Ovary (tissue), 7 donors: ENCODE measurements at regions not wholly inside any gene's neighbourhood (a gene's known extent, or its start where the extent isn't known, plus 50 kb on each side); places are given as distances from the start of the nearest gene placed in this dataset.

Source experiments
- DNase-seq, 5 donors: peaks; one replicate each; pipeline ENCODE4 v3.0.0-alpha.2; 2019 to 2020
- H3K27ac ChIP-seq, 2 donors: fragments of 200-600 bp; one replicate each; pipeline versions ENCODE4 v1.5.1 to v1.8.0; 2019 to 2022
- H3K27me3 ChIP-seq: fragments of 200-600 bp; one replicate; pipeline ENCODE4 v1.8.0; 2022
- H3K36me3 ChIP-seq: fragments of 200-600 bp; sonication (generic); one replicate; pipeline ENCODE4 v1.5.1; 2019
- H3K4me1 ChIP-seq: one replicate; pipeline ENCODE4 v1.8.1; 2013; ENCODE audit warnings: mild to moderate bottlenecking, moderate library complexity; ENCODE audit not compliant: insufficient read depth
- H3K4me3 ChIP-seq: fragments of 200-600 bp; sonication (generic); one replicate; pipeline ENCODE4 v1.5.1; 2017
- H3K9me3 ChIP-seq, 2 donors: fragments of 200-600 bp in 1 of 2; sonication (generic) in 1 of 2; one replicate each; pipeline versions ENCODE4 v1.5.1 to v1.8.1; 2013 to 2019; ENCODE audit warnings: mild to moderate bottlenecking in 1 of 2, moderate library complexity in 1 of 2
- EP300 ChIP-seq: sonication (generic); formaldehyde crosslinking; IDR thresholded peaks from one replicate; pipeline ENCODE4 v1.6.1; 2017; ENCODE audit warnings: antibody characterized with exemption
- POLR2A ChIP-seq: fragments of 450-650 bp; IDR thresholded peaks from one replicate; pipeline ENCODE4 v1.6.1; 2017; ENCODE audit warnings: antibody characterized with exemption, mild to moderate bottlenecking, moderate library complexity
- WGBS, 3 donors: extraction: QIAGEN DNeasy Blood & Tissue Kit in 1 of 3; methylation state at CpG; one replicate each; pipeline versions ENCODE4 v1.1.5 to v1.1.7; 2013 to 2017; 5-methylcytosine and 5-hydroxymethylcytosine counted together
- intact Hi-C, 4 donors: fragments of 100-400 bp; cut with DNase I; formaldehyde crosslinking; loops; one replicate each; pipeline versions ENCODE4 v1.11.0 to v1.15.1; 2022 to 2023
- TF ChIP-seq, protein P1 (sequence below), 3 donors: fragments of 450-650 bp in 2 of 3; fragments of 200-600 bp in 1 of 3; IDR thresholded peaks; one replicate each; pipeline versions ENCODE4 v1.5.1 to v1.8.0; 2016 to 2022; ENCODE audit warnings: antibody characterized with exemption in 3 of 3, mild to moderate bottlenecking in 1 of 3
- donor health status: DM: no; HTN: no; CAD: no; lungs with moderate emphysema.
- donor health status: DM: no; HTN: no; CAD: no.
- donor health status: Bipolar disorder and iron deficiency.
- donor health status: DM: no; HTN: no; CAD: no.
- donor health status: DM: yes; HTN: yes; CAD: no.

GRCh38 chr1:199723250-199723956 lies 304.1 kb upstream of the NR5A2 start:
- Histone ChIP-seq H3K9me3 (no peaks in the 10 kb centered on the region), H3K27ac (no peak overlapping the region), H3K27me3 (no peaks in the 10 kb centered on the region), H3K36me3 (no peaks in the 10 kb centered on the region), H3K4me3 (no peak overlapping the region), H3K4me1 (no peaks in the 10 kb centered on the region)
- TF ChIP-seq POLR2A (no peak), EP300 (no peak)
- TF ChIP-seq, protein P1, sequence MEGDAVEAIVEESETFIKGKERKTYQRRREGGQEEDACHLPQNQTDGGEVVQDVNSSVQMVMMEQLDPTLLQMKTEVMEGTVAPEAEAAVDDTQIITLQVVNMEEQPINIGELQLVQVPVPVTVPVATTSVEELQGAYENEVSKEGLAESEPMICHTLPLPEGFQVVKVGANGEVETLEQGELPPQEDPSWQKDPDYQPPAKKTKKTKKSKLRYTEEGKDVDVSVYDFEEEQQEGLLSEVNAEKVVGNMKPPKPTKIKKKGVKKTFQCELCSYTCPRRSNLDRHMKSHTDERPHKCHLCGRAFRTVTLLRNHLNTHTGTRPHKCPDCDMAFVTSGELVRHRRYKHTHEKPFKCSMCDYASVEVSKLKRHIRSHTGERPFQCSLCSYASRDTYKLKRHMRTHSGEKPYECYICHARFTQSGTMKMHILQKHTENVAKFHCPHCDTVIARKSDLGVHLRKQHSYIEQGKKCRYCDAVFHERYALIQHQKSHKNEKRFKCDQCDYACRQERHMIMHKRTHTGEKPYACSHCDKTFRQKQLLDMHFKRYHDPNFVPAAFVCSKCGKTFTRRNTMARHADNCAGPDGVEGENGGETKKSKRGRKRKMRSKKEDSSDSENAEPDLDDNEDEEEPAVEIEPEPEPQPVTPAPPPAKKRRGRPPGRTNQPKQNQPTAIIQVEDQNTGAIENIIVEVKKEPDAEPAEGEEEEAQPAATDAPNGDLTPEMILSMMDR (IDR thresholded peaks at IDR 0.05) = no peak
- DNase-seq = no peak
- 31 to 45% (median 38%) methylated on average over 4 of the region's 4 CpGs for WGBS, 3 donors
- intact Hi-C loops = no loop called here

- Histone ChIP-seq H3K36me3 (no peaks in the 10 kb centered on the region), H3K27ac (no peak overlapping the region), H3K27me3 (no peaks in the 10 kb centered on the region), H3K4me1 (no peaks in the 10 kb centered on the region), H3K9me3 (no peaks in the 10 kb centered on the region), H3K4me3 (no peak overlapping the region)
- intact Hi-C loops = no loop called here
- DNase-seq = no peak
- no peak for TF ChIP-seq EP300
- TF ChIP-seq, protein P1 (IDR thresholded peaks at IDR 0.05) = no peak
- TF ChIP-seq POLR2A = no peak
- WGBS, 3 donors = 75 to 95% (median 84%) methylated on average over 1 of the region's 1 CpG
These were observed 303.5 kb upstream of the NR5A2 start for GRCh38 chr1:199724049-199724448.

DNA sequence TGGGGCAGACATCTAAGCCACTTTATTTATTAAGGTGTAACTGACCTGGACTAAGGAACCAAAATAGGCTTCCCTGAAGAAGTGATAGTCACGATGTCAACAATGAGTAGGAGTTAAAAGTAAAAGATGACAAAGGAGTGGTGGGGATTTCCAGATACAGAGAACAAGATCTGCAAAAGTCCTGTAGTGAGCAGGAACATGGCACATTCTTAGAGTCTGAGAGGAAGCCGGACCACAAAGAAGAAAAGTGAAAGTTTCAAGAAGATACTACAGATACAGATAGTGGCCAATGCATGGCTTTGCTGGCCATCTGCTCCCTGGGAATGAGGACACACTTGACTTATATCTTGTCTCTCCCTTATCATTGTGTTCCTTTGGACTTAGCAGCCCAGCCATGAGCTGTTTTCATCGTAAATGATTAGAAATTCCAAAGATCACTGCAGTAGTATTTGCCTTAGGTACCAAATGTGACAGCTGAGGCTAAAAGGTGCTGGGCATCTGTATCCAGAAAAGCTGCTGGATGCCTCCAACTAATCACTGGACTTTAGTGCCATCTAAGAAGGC lies 302.4 kb upstream of the NR5A2 start:
- H3K4me3 ChIP-seq = no peak overlapping the region
- intact Hi-C loops = no loop called here
- H3K27me3 ChIP-seq = no peaks in the 10 kb centered on the region
- no peaks in the 10 kb centered on the region for H3K36me3 ChIP-seq
- H3K9me3 ChIP-seq = no peaks in the 10 kb centered on the region
- TF ChIP-seq POLR2A = no peak
- TF ChIP-seq EP300 = no peak
- TF ChIP-seq, protein P1 (IDR thresholded peaks at IDR 0.05) = no peak
- DNase-seq = no peak
- WGBS, 3 donors = 69 to 80% (median 79%) methylated on average over 3 of the region's 3 CpGs
- H3K27ac ChIP-seq = no peak overlapping the region
- no peaks in the 10 kb centered on the region for H3K4me1 ChIP-seq

- WGBS, 3 donors = 84 to 94% (median 94%) methylated on average over 2 of the region's 2 CpGs
- H3K4me1 ChIP-seq = no peaks in the 10 kb centered on the region
- H3K27me3 ChIP-seq = no peaks in the 10 kb centered on the region
- intact Hi-C loops = no loop called here
- H3K4me3 ChIP-seq = no peak overlapping the region
- no peak overlapping the region for H3K27ac ChIP-seq
- no peak for DNase-seq
- no peaks in the 10 kb centered on the region for H3K36me3 ChIP-seq
- no peak for TF ChIP-seq POLR2A
- TF ChIP-seq, protein P1 (IDR thresholded peaks at IDR 0.05) = no peak
- no peak for TF ChIP-seq EP300
- no peaks in the 10 kb centered on the region for H3K9me3 ChIP-seq
These were observed 299.8 kb upstream of the NR5A2 start for GRCh38 chr1:199727682-199728081.
